Activated CD4-positive, alpha-beta memory T cell treated with anti-CD3 and anti-CD28 coated beads for 36 hours (primary cell): ENCODE measurements at regions not wholly inside any gene's neighbourhood (a gene's known extent, or its start where the extent isn't known, plus 50 kb on each side); places are given as distances from the start of the nearest gene placed in this dataset.

Experiments used
- CTCF ChIA-PET: fragments of 350-600 bp; sonication (Branson Sonifier 250); formaldehyde crosslinking; loops from one replicate; lab custom pipeline; 2021; ENCODE audit warnings: antibody characterized with exemption, inconsistent platforms; lab: Charles Lee
- POLR2A ChIA-PET: fragments of 350-600 bp; sonication (Branson Sonifier 250); formaldehyde crosslinking; loops from one replicate; lab custom pipeline; 2021; ENCODE audit warnings: antibody characterized with exemption; lab: Charles Lee
- DNase-seq: peaks from one replicate; pipeline ENCODE4 v3.0.0-alpha.2; 2020
- H3K27ac Mint-ChIP-seq: one replicate; pipeline ENCODE4 v1.8.0; 2021; ENCODE audit warnings: mixed read lengths
- H3K27me3 Mint-ChIP-seq: one replicate; pipeline ENCODE4 v1.8.0; 2021; ENCODE audit warnings: mixed read lengths
- H3K36me3 Mint-ChIP-seq: one replicate; pipeline ENCODE4 v1.8.0; 2021; ENCODE audit warnings: mixed read lengths
- H3K4me1 Mint-ChIP-seq: one replicate; pipeline ENCODE4 v1.8.0; 2021; ENCODE audit warnings: low read depth, mixed read lengths
- H3K4me3 Mint-ChIP-seq: one replicate; pipeline ENCODE4 v1.8.0; 2021; ENCODE audit warnings: mild to moderate bottlenecking, mixed read lengths
- H3K9me3 Mint-ChIP-seq: one replicate; pipeline ENCODE4 v1.8.0; 2021; ENCODE audit warnings: mixed read lengths
- intact Hi-C: fragments of 100-400 bp; cut with micrococcal nuclease; formaldehyde crosslinking; loops from one replicate; pipeline ENCODE4 v1.15.1; 2023

DNA sequence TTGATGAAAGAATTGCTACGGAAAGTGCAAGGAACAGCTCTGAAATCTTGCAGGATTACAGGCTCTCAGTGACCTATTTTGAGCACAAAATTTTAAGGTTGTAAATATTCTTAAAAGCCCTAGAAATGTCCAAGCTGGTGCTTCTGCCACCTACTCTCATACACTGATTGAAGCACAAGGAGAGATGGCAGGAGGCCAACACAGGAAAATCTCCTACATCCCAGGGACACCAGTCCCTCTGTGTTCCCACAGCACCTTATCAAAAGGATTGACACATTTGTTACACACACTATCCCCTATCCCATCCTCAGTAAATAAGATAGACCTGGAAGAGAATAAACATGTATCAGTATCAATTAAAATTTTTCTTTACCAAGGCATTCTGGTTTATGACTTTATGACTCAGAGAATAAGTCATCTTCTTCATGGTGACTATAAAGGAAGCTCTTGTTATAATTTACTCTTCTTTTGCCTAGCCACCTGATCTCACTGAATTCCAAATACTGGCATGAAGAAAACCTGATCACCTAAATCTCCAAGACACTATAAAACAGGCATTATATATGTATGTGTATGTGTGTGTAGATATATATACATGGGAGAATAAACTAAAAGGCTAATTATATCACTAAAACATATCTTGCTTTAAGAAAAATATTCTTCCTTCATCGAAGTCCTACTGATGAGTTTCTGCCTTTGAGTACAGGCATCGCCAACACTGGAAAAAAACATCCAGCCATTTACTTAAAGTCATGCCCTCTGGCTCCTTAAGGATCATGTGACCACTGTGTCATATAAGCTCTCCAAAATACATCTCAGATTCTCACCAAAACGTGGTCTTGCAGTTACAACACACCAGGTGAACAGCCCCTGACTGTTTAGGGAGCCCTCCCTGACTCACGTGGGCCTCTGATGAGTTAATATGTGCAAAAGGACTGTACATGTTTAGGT, 208.1 kb upstream of the NR2F2 start:
- ChIA-PET CTCF (no interaction called here), POLR2A (no interaction called here)
- Mint-ChIP-seq H3K4me1 (no peaks in the 10 kb centered on the region), H3K9me3 (no peaks in the 10 kb centered on the region), H3K4me3 (no peak overlapping the region), H3K27ac (no peak overlapping the region), H3K36me3 (no peaks in the 10 kb centered on the region), H3K27me3 (peaks cover 2% of the 10 kb centered on the region)
- DNase-seq = no peak
- intact Hi-C loops = no loop called here

DNA sequence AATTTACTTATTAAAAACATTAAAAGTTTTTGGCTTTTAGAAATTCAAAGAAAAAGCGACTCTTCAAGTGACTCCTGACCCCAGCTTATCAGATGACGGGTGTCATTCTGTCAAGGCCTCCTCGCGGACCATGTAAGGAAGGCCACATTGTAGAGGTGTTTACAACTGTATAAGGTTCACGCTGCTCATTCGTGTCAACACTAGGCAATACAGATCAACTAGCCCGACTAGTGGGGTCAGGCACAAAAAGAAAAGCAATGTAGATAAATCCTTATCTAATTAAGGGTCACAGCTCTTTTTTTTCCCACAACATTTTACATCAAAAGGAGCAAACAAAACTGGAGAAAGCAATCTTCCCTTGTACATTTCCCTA, 207.5 kb upstream of the NR2F2 start:
- Mint-ChIP-seq H3K27me3 (peaks cover 2% of the 10 kb centered on the region), H3K27ac (no peak overlapping the region), H3K4me3 (no peak overlapping the region), H3K4me1 (no peaks in the 10 kb centered on the region), H3K9me3 (no peaks in the 10 kb centered on the region), H3K36me3 (no peaks in the 10 kb centered on the region)
- intact Hi-C loops = no loop called here
- DNase-seq = no peak
- CTCF ChIA-PET = no interaction called here
- POLR2A ChIA-PET = no interaction called here

DNA sequence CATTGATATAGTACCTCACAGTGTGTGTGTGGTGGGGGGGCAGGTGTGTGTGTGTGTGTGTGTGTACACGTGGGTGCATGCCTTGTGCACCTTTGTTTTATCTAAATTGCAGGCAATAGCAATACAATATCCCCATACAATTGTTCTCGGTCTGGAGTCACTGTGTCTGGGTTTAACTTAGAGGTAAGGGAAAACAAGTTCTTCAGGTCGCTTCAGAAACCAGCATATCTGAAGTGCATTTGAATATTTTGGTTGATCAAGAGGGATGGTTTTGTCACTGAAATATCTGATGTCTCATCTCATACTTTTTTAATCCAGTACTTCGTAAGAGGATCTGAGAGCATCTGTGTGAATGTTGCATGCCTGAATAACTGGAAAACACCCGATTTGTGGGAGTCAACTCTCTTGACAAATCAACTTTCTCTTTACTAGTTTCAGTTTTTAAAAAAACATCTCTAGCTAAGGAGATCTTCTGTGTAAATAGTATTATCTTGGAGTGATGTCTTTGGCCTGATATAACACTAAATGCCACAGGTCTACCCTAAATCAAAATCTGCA, 206.8 kb upstream of the NR2F2 start:
- DNase-seq = no peak
- Mint-ChIP-seq H3K27me3 (peaks cover 2% of the 10 kb centered on the region), H3K9me3 (no peaks in the 10 kb centered on the region), H3K36me3 (no peaks in the 10 kb centered on the region), H3K4me1 (no peaks in the 10 kb centered on the region), H3K4me3 (no peak overlapping the region), H3K27ac (no peak overlapping the region)
- CTCF ChIA-PET = interaction anchor here (1.2 kb wide), 1 partner anchor 52 kb away, joined by 4 read pairs; no protein-coding TSS in a partner anchor
- POLR2A ChIA-PET = no interaction called here
- intact Hi-C loops = no loop called here

DNA sequence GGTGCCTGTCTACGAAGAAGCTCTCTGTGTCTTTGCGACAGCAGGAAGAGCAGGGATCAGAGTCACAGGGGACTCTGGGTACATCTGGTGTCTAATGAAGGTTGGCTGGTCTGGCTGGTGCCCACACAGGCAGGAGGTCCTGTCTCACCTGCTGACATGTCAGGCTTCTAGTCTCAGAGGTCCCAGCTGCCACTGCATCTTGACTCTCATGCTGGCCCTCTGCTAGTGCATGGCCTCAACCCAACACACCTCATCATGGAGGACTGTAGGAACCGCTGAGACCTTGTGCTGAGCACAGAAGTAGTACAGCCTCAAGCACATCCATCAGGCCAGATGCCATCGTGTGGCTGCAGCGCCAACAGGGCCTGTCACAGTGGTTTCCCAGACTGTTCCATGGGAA, 206.1 kb upstream of the NR2F2 start:
- Mint-ChIP-seq H3K27ac (no peak overlapping the region), H3K36me3 (no peaks in the 10 kb centered on the region), H3K9me3 (no peaks in the 10 kb centered on the region), H3K27me3 (peaks cover 2% of the 10 kb centered on the region), H3K4me1 (no peaks in the 10 kb centered on the region), H3K4me3 (no peak overlapping the region)
- DNase-seq = no peak
- intact Hi-C loops = no loop called here
- ChIA-PET POLR2A (no interaction called here), CTCF (interaction anchor here (1.2 kb wide), 1 partner anchor 53 kb away, joined by 4 read pairs; no protein-coding TSS in a partner anchor)

DNA sequence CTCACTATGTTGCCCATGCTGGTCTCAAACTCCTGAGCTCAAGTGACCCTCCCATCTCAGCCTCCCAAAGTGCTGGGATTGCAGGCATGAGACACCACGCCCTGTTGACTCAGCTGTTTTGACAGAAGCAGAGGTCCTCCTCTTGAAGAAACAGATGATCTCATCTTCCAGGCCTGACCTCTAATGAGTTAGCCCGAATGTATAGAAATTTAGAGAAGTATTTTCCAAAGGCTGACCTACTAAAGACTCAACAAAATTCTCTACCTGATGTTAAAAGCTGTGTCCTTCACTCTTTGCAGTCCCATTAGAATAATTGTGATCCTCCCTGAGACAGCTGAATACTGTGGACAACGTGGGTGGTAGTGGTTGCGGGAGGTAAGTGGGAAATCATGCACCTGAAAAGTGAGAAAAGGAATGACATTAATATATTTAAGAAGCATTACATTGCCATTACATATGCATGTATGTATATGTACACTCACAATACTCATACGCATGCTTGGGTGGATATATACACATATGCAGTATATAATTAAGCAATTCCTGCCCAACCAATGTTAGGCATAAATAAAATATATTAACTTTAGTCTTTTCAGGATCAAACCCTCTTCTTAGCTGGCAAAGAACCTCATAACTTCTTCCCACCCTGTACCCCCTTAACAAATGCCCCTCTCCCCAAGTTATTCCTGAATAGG, 204.6 kb upstream of the NR2F2 start:
- peaks cover 2% of the 10 kb centered on the region for H3K27me3 Mint-ChIP-seq
- no peaks in the 10 kb centered on the region for H3K4me1 Mint-ChIP-seq
- intact Hi-C loops = no loop called here
- ChIA-PET CTCF (no interaction called here), POLR2A (no interaction called here)
- DNase-seq = no peak
- H3K36me3 Mint-ChIP-seq = no peaks in the 10 kb centered on the region
- no peaks in the 10 kb centered on the region for H3K9me3 Mint-ChIP-seq
- H3K27ac Mint-ChIP-seq = no peak overlapping the region
- no peak overlapping the region for H3K4me3 Mint-ChIP-seq

DNA sequence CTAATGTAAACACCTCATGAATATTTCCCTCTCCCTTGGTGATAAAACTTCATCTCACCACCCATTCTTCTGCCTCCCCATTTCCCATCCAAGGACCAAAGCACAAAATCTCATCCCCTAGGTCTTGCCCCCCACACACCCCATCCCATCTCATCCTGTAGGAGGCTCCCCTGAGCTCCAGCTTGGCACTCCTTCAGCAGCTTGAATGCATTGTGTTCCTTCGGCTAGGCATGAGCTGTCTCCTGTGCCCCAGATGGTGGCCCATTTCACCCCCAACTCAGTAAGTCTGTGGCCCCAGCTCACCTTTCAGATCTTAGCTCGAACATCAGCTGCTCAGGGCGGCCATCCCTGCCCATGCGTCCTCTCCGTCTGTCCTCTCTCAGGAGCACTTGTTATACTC, 203.6 kb upstream of the NR2F2 start:
- POLR2A ChIA-PET = no interaction called here
- Mint-ChIP-seq H3K4me1 (no peaks in the 10 kb centered on the region), H3K9me3 (no peaks in the 10 kb centered on the region), H3K27me3 (peaks cover 2% of the 10 kb centered on the region), H3K27ac (no peak overlapping the region), H3K4me3 (no peak overlapping the region), H3K36me3 (no peaks in the 10 kb centered on the region)
- intact Hi-C loops = no loop called here
- CTCF ChIA-PET = no interaction called here
- DNase-seq = no peak

DNA sequence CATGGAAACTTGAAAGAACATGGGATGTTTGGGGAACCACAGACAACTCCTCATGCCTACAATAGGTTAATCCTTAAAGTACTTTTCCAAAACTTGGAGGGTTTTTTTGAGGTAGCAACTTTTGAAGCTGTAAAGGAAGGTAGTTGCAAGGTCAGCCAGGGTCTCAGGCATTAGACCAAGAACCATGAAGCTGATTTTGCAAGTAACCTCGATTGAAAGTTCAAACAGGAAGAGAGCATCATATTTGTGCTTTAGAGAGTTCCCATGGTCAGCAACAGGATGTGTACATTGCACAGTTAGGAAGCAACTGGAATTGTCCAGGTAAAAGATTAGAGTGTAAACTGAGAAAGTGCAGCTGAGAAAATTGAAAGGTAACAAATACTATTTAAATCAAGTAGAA, 199.8 kb upstream of the NR2F2 start:
- Mint-ChIP-seq H3K27ac (no peak overlapping the region), H3K27me3 (peaks cover 2% of the 10 kb centered on the region), H3K4me1 (no peaks in the 10 kb centered on the region), H3K4me3 (no peak overlapping the region), H3K9me3 (no peaks in the 10 kb centered on the region), H3K36me3 (no peaks in the 10 kb centered on the region)
- CTCF ChIA-PET = no interaction called here
- DNase-seq = no peak
- POLR2A ChIA-PET = no interaction called here
- intact Hi-C loops = no loop called here

DNA sequence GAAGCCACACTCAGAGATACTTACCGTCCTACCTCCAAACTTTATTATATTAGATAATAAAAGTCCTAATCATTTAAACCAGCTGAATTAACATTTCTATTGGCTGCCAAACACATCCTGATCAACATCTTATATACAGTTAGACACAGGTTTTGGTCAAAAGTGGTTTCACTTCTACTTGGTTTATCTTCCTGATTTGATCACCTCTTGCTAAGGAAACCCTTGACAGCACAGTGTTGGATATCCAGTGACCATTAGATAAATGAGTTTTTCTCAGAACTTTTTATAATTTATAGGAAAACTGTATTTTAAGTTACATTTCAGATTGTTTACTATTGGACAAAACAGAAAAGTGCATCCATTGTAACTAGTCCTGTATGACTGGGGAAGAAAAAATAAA, 198.4 kb upstream of the NR2F2 start:
- H3K36me3 Mint-ChIP-seq = no peaks in the 10 kb centered on the region
- no peaks in the 10 kb centered on the region for H3K4me1 Mint-ChIP-seq
- intact Hi-C loops = no loop called here
- H3K27me3 Mint-ChIP-seq = no peaks in the 10 kb centered on the region
- no peak overlapping the region for H3K27ac Mint-ChIP-seq
- H3K4me3 Mint-ChIP-seq = no peak overlapping the region
- ChIA-PET CTCF (no interaction called here), POLR2A (no interaction called here)
- DNase-seq = no peak
- H3K9me3 Mint-ChIP-seq = no peaks in the 10 kb centered on the region

DNA sequence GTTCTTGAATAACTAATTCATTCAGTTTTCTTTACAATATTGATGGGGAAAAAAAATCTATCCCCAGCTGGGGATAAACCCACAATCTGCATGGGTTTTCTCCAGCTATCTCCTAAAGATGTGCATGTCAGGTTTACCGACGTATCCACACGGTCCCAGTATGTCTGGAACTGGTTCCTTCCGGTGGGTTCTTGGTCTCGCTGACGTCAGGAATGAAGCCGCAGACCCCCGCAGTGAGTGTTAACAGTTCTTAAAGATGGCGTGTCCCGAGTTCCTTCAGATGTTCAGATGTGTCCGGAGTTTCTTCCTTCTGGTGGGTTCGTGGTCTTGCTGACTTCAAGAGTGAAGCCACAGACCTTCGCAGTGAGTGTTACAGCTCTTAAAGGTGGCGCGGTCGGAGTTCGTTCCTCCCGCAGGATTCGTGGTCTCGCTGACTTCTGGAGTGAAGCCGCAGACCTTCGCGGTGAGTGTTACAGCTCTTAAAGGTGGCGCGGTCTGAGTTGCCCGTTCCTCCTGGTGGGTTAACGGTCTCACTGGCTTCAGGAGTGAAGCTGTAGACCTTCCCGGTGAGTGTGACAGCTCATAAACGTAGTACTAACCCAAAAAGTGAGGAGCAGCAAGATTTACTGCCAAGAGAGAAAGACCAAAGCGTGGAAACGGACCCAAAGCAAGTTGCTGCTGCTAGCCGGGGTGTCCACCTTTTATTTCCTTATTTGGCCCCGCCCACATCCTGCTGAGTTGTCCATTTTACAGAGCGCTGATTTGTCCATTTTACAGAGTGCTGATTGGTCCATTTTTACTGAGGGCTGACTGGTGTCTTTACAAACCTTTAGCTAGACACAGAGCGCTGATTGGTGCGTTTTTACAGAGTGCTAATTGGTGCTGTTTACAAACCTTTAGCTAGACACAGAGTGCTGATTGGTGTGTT, 195.1 kb upstream of the NR2F2 start:
- Mint-ChIP-seq H3K27ac (no peak overlapping the region), H3K36me3 (no peaks in the 10 kb centered on the region), H3K4me3 (no peak overlapping the region), H3K27me3 (peaks cover 2% of the 10 kb centered on the region), H3K9me3 (peaks cover 4% of the 10 kb centered on the region), H3K4me1 (no peaks in the 10 kb centered on the region)
- intact Hi-C loops = no loop called here
- ChIA-PET CTCF (no interaction called here), POLR2A (no interaction called here)
- no peak for DNase-seq

DNA sequence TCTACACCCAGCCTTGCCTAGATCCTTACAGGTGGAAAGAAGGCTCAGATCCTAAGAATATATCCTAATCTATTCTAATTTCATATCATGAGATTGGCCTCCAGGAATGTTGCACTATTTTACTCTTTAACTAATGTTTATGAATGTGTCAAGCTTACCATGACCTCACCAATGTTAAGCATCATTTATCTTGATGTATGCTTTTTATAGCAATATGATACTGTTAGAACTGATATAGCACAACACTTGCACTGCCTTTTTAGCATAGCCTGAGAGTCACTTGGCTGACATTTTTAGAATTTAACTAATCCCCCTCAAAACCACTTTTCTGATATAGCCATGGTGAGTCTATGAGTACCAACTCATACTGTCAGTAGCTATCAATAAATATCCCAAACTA, 191.5 kb upstream of the NR2F2 start:
- H3K4me3 Mint-ChIP-seq = no peak overlapping the region
- CTCF ChIA-PET = no interaction called here
- intact Hi-C loops = no loop called here
- DNase-seq = no peak
- H3K27me3 Mint-ChIP-seq = peaks cover 2% of the 10 kb centered on the region
- peaks cover 4% of the 10 kb centered on the region for H3K9me3 Mint-ChIP-seq
- POLR2A ChIA-PET = no interaction called here
- no peaks in the 10 kb centered on the region for H3K4me1 Mint-ChIP-seq
- H3K27ac Mint-ChIP-seq = no peak overlapping the region
- H3K36me3 Mint-ChIP-seq = no peaks in the 10 kb centered on the region

DNA sequence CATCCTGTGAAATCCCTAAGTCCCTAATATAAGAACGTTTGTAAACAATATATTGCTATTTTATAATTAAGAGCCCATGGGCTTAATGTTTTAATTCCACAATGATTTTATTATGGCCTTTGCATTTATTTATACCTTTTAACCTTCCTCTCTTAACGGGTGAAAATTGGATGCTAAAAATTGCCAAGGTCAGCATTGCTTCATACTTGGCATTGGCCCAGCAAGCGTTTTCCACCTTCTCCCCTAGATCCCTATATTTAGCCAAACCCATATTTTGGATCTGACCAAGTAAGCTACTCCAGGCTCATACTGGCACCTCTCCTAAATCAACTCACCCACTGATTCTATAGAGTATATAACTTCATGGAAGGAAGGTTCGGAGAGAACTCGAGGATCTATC, 188.0 kb upstream of the NR2F2 start:
- Mint-ChIP-seq H3K27me3 (peaks cover 2% of the 10 kb centered on the region), H3K4me1 (no peaks in the 10 kb centered on the region), H3K36me3 (no peaks in the 10 kb centered on the region), H3K27ac (no peak overlapping the region), H3K9me3 (peaks cover 7% of the 10 kb centered on the region), H3K4me3 (no peak overlapping the region)
- no peak for DNase-seq
- CTCF ChIA-PET = no interaction called here
- POLR2A ChIA-PET = no interaction called here
- intact Hi-C loops = no loop called here

DNA sequence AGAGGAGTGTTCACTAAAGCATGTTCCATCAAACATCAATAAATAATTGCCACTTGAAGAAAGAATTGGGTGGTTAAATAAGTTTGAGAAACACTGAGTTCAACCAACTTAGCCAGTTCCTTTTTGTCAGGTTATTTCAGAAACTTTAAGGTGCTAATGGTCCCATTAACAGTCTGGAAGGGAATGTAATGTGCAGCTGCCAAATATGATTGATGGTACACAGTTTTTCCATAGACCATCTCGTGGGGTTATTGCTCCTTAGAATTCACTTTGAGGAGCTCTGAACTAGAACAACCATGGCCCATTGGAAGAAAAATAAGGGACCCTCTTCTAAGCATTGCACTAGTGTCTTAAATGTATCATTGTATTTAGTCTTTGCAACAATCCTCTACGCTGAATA, 185.8 kb upstream of the NR2F2 start:
- no peak overlapping the region for H3K27ac Mint-ChIP-seq
- H3K4me1 Mint-ChIP-seq = no peaks in the 10 kb centered on the region
- intact Hi-C loops = no loop called here
- no peak for DNase-seq
- peaks cover 2% of the 10 kb centered on the region for H3K9me3 Mint-ChIP-seq
- ChIA-PET CTCF (no interaction called here), POLR2A (no interaction called here)
- H3K27me3 Mint-ChIP-seq = no peaks in the 10 kb centered on the region
- H3K4me3 Mint-ChIP-seq = no peak overlapping the region
- H3K36me3 Mint-ChIP-seq = no peaks in the 10 kb centered on the region
